ENCODE measurements at regions not wholly inside any gene's neighbourhood (a gene's known extent, or its start where the extent isn't known, plus 50 kb on each side); places are given as distances from the start of the nearest gene placed in this dataset.

- ATAC-seq, result no peak
- Histone ChIP-seq H3K27me3 (no peaks in the 10 kb centered on the region), H3K36me3 (no peaks in the 10 kb centered on the region), H3K27ac (no peak overlapping the region), H3K9me3 (no peaks in the 10 kb centered on the region), H3K4me3 (no peak overlapping the region), H3K4me1 (no peaks in the 10 kb centered on the region)
- intact Hi-C loops (cut with DNase I), result no loop called here
- TF ChIP-seq CTCF (IDR thresholded peaks at IDR 0.05), result no peak
- no peak for DNase-seq
These were observed 251.5 kb upstream of the NXPH2 start for GRCh38 chr2:139031722-139032121.

GRCh38 chr2:139020287-139020686, 240.1 kb upstream of the NXPH2 start:
- H3K4me3 ChIP-seq, result no peak overlapping the region
- H3K27me3 ChIP-seq, result no peaks in the 10 kb centered on the region
- H3K27ac ChIP-seq, result no peak overlapping the region
- H3K36me3 ChIP-seq, result no peaks in the 10 kb centered on the region
- ATAC-seq (no peak), DNase-seq (no peak)
- no peak for TF ChIP-seq CTCF (IDR thresholded peaks at IDR 0.05)
- H3K4me1 ChIP-seq, result no peaks in the 10 kb centered on the region
- no peaks in the 10 kb centered on the region for H3K9me3 ChIP-seq
- intact Hi-C loops (cut with DNase I), result no loop called here

GRCh38 chr2:139018252-139018651, 238.1 kb upstream of the NXPH2 start:
- Histone ChIP-seq H3K27me3 (no peaks in the 10 kb centered on the region), H3K36me3 (no peaks in the 10 kb centered on the region), H3K4me1 (no peaks in the 10 kb centered on the region), H3K4me3 (no peak overlapping the region), H3K27ac (no peak overlapping the region), H3K9me3 (no peaks in the 10 kb centered on the region)
- intact Hi-C loops (cut with DNase I), result no loop called here
- no peak for TF ChIP-seq CTCF (IDR thresholded peaks at IDR 0.05)
- DNase-seq (no peak), ATAC-seq (peak; percentile 41)

GRCh38 chr2:139007130-139007529, 226.9 kb upstream of the NXPH2 start:
- Histone ChIP-seq H3K27ac (no peak overlapping the region), H3K27me3 (no peaks in the 10 kb centered on the region), H3K4me1 (no peaks in the 10 kb centered on the region), H3K36me3 (no peaks in the 10 kb centered on the region), H3K9me3 (peaks cover 4% of the 10 kb centered on the region), H3K4me3 (no peak overlapping the region)
- no peak for DNase-seq
- ATAC-seq, result no peak
- no peak for TF ChIP-seq CTCF (IDR thresholded peaks at IDR 0.05)
- intact Hi-C loops (cut with DNase I), result no loop called here

GRCh38 chr2:139000131-139000785, 220.1 kb upstream of the NXPH2 start:
- H3K9me3 ChIP-seq, result no peaks in the 10 kb centered on the region
- no peaks in the 10 kb centered on the region for H3K27me3 ChIP-seq
- ATAC-seq, result no peak
- no peak for TF ChIP-seq CTCF (IDR thresholded peaks at IDR 0.05)
- H3K4me3 ChIP-seq, result no peak overlapping the region
- H3K27ac ChIP-seq, result no peak overlapping the region
- no peaks in the 10 kb centered on the region for H3K4me1 ChIP-seq
- intact Hi-C loops (cut with DNase I), result no loop called here
- no peaks in the 10 kb centered on the region for H3K36me3 ChIP-seq
- DNase-seq, result no peak

All from upper lobe of right lung (tissue), 1 donor.